ENCODE measurements at regions not wholly inside any gene's neighbourhood (a gene's known extent, or its start where the extent isn't known, plus 50 kb on each side); places are given as distances from the start of the nearest gene placed in this dataset.

GRCh38 chr6:168735268-168735949 is 294.4 kb downstream of the SMOC2 start:
- TF ChIP-seq GATA2 (CRISPR knock-in tag; IDR thresholded peaks at IDR 0.05) (no peak), RFX5 (IDR thresholded peaks at IDR 0.05; ENCODE audit: low read length) (no peak), EP300 (IDR thresholded peaks at IDR 0.05; ENCODE audit: borderline replicate concordance in 1 of 2, low read depth in 1 of 2, low read length in 1 of 2) (no peak), EZH2phosphoT487 (IDR thresholded peaks at IDR 0.05; ENCODE audit: borderline replicate concordance, low read depth) (no peak)
- TF ChIP-seq, protein P1, sequence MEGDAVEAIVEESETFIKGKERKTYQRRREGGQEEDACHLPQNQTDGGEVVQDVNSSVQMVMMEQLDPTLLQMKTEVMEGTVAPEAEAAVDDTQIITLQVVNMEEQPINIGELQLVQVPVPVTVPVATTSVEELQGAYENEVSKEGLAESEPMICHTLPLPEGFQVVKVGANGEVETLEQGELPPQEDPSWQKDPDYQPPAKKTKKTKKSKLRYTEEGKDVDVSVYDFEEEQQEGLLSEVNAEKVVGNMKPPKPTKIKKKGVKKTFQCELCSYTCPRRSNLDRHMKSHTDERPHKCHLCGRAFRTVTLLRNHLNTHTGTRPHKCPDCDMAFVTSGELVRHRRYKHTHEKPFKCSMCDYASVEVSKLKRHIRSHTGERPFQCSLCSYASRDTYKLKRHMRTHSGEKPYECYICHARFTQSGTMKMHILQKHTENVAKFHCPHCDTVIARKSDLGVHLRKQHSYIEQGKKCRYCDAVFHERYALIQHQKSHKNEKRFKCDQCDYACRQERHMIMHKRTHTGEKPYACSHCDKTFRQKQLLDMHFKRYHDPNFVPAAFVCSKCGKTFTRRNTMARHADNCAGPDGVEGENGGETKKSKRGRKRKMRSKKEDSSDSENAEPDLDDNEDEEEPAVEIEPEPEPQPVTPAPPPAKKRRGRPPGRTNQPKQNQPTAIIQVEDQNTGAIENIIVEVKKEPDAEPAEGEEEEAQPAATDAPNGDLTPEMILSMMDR (IDR thresholded peaks at IDR 0.05), result no peak
